OCI-LY7 (cell line): ENCODE measurements at regions not wholly inside any gene's neighbourhood (a gene's known extent, or its start where the extent isn't known, plus 50 kb on each side); places are given as distances from the start of the nearest gene placed in this dataset.

ENCODE experiments used
- CTCF ChIP-seq: fragments of 200-600 bp; sonication (generic); conservative IDR thresholded peaks from 2 replicates; pipeline ENCODE4 v1.5.1; 2014; ENCODE audit warnings: mild to moderate bottlenecking, antibody characterized with exemption, low read length, moderate library complexity, mixed read lengths
- EZH2phosphoT487 ChIP-seq: fragments of 200-600 bp; sonication (generic); IDR thresholded peaks from 2 replicates; pipeline ENCODE4 v1.6.1; 2018; ENCODE audit warnings: low read depth, borderline replicate concordance, mild to moderate bottlenecking, mixed run types, antibody characterized with exemption, low read length, moderate library complexity, mixed read lengths

- TF ChIP-seq CTCF (no peak), EZH2phosphoT487 (no peak)
Measured at GRCh38 chr20:12833861-12834260, 174.9 kb upstream of the SPTLC3 start.
